Neural cell (in vitro differentiated cells): ENCODE measurements at regions not wholly inside any gene's neighbourhood (a gene's known extent, or its start where the extent isn't known, plus 50 kb on each side); places are given as distances from the start of the nearest gene placed in this dataset.

ENCODE experiments used
- H2AFZ ChIP-seq: fragments of 200-600, 300-800 bp; sonication (generic), shearing (Covaris generic); 2 replicates; pipeline ENCODE4 v1.6.0; 2014; ENCODE audit warnings: low read depth, mild to moderate bottlenecking, antibody characterized with exemption, low read length, moderate library complexity
- H3F3A ChIP-seq: fragments of 200-600 bp; shearing (Covaris generic); 2 replicates; pipeline ENCODE4 v1.6.1; 2016; ENCODE audit warnings: mild to moderate bottlenecking, moderate library complexity, mixed read lengths, antibody characterized with exemption, low read length; ENCODE audit not compliant: insufficient read depth, poor library complexity, severe bottlenecking
- H3K27ac ChIP-seq: fragments of 200-600, 300-800 bp; sonication (generic), shearing (Covaris generic); 2 replicates; pipeline ENCODE4 v1.5.1; 2014; ENCODE audit warnings: mild to moderate bottlenecking, low read length, moderate library complexity
- H3K27me3 ChIP-seq: fragments of 300-800, 200-600 bp; sonication (generic), shearing (Covaris generic); 2 replicates; pipeline ENCODE4 v1.6.0; 2014; ENCODE audit warnings: mild to moderate bottlenecking, low read depth, low read length, moderate library complexity; ENCODE audit not compliant: insufficient read depth
- H3K36me3 ChIP-seq: fragments of 300-800, 200-600 bp; sonication (generic), shearing (Covaris generic); 2 replicates; pipeline ENCODE4 v1.5.1; 2014; ENCODE audit warnings: mild to moderate bottlenecking, antibody characterized with exemption, low read length, moderate library complexity; ENCODE audit not compliant: insufficient read depth
- H3K4me2 ChIP-seq: fragments of 300-800, 200-600 bp; sonication (generic), shearing (Covaris generic); 2 replicates; pipeline ENCODE4 v1.6.0; 2014; ENCODE audit warnings: mild to moderate bottlenecking, low read length
- H3K4me3 ChIP-seq: fragments of 300-800, 200-600 bp; sonication (generic), shearing (Covaris generic); 2 replicates; pipeline ENCODE4 v1.5.1; 2014; ENCODE audit warnings: mild to moderate bottlenecking, low read length, moderate library complexity
- H3K79me2 ChIP-seq: fragments of 200-600 bp; shearing (Covaris generic); replicated peaks from 2 replicates; pipeline ENCODE4 v1.6.0; 2014; ENCODE audit warnings: mild to moderate bottlenecking, low read length, moderate library complexity; ENCODE audit not compliant: insufficient read depth
- H3K9ac ChIP-seq: fragments of 300-800, 200-600 bp; sonication (generic), shearing (Covaris generic); 2 replicates; pipeline ENCODE4 v1.6.1; 2016; ENCODE audit warnings: mild to moderate bottlenecking, low read length, mixed read lengths
- H3K9me2 ChIP-seq: fragments of 200-600 bp; shearing (Covaris generic); 2 replicates; pipeline ENCODE4 v1.6.1; 2016; ENCODE audit warnings: mild to moderate bottlenecking, low read length, mixed read lengths; ENCODE audit not compliant: insufficient read depth
- H3K9me3 ChIP-seq: fragments of 200-600, 300-800 bp; sonication (generic), shearing (Covaris generic); 2 replicates; pipeline ENCODE4 v1.6.1; 2016; ENCODE audit warnings: mild to moderate bottlenecking, mixed run types, low read length, moderate library complexity, mixed read lengths
- H4K20me1 ChIP-seq: fragments of 200-600 bp; shearing (Covaris generic); 2 replicates; pipeline ENCODE4 v1.6.1; 2016; ENCODE audit warnings: mild to moderate bottlenecking, mixed run types; ENCODE audit not compliant: insufficient read depth
- CTCF ChIP-seq: fragments of 450-650 bp; IDR thresholded peaks from 2 replicates; pipeline ENCODE4 v1.5.1; 2014; ENCODE audit warnings: antibody characterized with exemption, mild to moderate bottlenecking, moderate library complexity; ENCODE audit not compliant: poor library complexity, severe bottlenecking
- EP300 ChIP-seq: fragments of 450-650 bp; conservative IDR thresholded peaks from 2 replicates; pipeline ENCODE4 v1.6.1; 2014; ENCODE audit warnings: antibody characterized with exemption, mild to moderate bottlenecking, moderate library complexity; ENCODE audit not compliant: poor library complexity, severe bottlenecking
- EZH2 ChIP-seq: fragments of 200-600, 300-800 bp; shearing (Covaris generic), sonication (generic); IDR thresholded peaks from 2 replicates; pipeline ENCODE4 v1.6.1; 2014; ENCODE audit warnings: antibody characterized with exemption, low read length, borderline replicate concordance, mild to moderate bottlenecking; ENCODE audit not compliant: insufficient read depth, poor library complexity, severe bottlenecking
- MXI1 ChIP-seq: fragments of 450-650 bp; conservative IDR thresholded peaks from 2 replicates; pipeline ENCODE4 v1.6.1; 2014; ENCODE audit warnings: antibody characterized with exemption, mild to moderate bottlenecking; ENCODE audit not compliant: poor library complexity, severe bottlenecking
- POLR2AphosphoS5 ChIP-seq: IDR thresholded peaks from 2 replicates; pipeline ENCODE4 v1.6.1; 2012
- RAD21 ChIP-seq: fragments of 450-650 bp; conservative IDR thresholded peaks from 2 replicates; pipeline ENCODE4 v1.6.1; 2014; ENCODE audit warnings: antibody characterized with exemption, mild to moderate bottlenecking, moderate library complexity
- SMC3 ChIP-seq: fragments of 450-650 bp; conservative IDR thresholded peaks from 2 replicates; pipeline ENCODE4 v1.6.1; 2014; ENCODE audit warnings: antibody characterized with exemption, mild to moderate bottlenecking, moderate library complexity; ENCODE audit not compliant: poor library complexity
- TAF1 ChIP-seq: IDR thresholded peaks from 2 replicates; pipeline ENCODE4 v1.6.1; 2012; ENCODE audit warnings: low read depth
- TF ChIP-seq, protein P1 (sequence below): IDR thresholded peaks from 2 replicates; pipeline ENCODE4 v1.6.1; 2012; ENCODE audit warnings: borderline replicate concordance

GRCh38 chr6:126824226-126824625, 294.2 kb upstream of the RSPO3 start:
- no peak for TF ChIP-seq MXI1
- TF ChIP-seq TAF1: no peak
- TF ChIP-seq EZH2: no peak
- no peak for TF ChIP-seq CTCF
- TF ChIP-seq EP300: no peak
- no peak for TF ChIP-seq POLR2AphosphoS5
- no peak for TF ChIP-seq RAD21
- no peak for TF ChIP-seq SMC3
- TF ChIP-seq, protein P1, sequence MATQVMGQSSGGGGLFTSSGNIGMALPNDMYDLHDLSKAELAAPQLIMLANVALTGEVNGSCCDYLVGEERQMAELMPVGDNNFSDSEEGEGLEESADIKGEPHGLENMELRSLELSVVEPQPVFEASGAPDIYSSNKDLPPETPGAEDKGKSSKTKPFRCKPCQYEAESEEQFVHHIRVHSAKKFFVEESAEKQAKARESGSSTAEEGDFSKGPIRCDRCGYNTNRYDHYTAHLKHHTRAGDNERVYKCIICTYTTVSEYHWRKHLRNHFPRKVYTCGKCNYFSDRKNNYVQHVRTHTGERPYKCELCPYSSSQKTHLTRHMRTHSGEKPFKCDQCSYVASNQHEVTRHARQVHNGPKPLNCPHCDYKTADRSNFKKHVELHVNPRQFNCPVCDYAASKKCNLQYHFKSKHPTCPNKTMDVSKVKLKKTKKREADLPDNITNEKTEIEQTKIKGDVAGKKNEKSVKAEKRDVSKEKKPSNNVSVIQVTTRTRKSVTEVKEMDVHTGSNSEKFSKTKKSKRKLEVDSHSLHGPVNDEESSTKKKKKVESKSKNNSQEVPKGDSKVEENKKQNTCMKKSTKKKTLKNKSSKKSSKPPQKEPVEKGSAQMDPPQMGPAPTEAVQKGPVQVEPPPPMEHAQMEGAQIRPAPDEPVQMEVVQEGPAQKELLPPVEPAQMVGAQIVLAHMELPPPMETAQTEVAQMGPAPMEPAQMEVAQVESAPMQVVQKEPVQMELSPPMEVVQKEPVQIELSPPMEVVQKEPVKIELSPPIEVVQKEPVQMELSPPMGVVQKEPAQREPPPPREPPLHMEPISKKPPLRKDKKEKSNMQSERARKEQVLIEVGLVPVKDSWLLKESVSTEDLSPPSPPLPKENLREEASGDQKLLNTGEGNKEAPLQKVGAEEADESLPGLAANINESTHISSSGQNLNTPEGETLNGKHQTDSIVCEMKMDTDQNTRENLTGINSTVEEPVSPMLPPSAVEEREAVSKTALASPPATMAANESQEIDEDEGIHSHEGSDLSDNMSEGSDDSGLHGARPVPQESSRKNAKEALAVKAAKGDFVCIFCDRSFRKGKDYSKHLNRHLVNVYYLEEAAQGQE: no peak
- Histone ChIP-seq H3K79me2 (no peaks in the 10 kb centered on the region), H3K4me2 (no peak overlapping the region), H3K36me3 (no peaks in the 10 kb centered on the region), H3K27ac (no peak overlapping the region), H3K9ac (no peak overlapping the region), H3F3A (no peaks in the 10 kb centered on the region), H2AFZ (no peak overlapping the region), H3K4me3 (no peak overlapping the region), H3K9me2 (no peaks in the 10 kb centered on the region), H3K9me3 (no peaks in the 10 kb centered on the region), H4K20me1 (no peaks in the 10 kb centered on the region), H3K27me3 (no peaks in the 10 kb centered on the region)

GRCh38 chr6:126824815-126825214, 293.7 kb upstream of the RSPO3 start:
- Histone ChIP-seq H3K9me3 (no peaks in the 10 kb centered on the region), H3K9me2 (no peaks in the 10 kb centered on the region), H3K27ac (no peak overlapping the region), H3K27me3 (no peaks in the 10 kb centered on the region), H2AFZ (no peak overlapping the region), H3K79me2 (no peaks in the 10 kb centered on the region), H4K20me1 (no peaks in the 10 kb centered on the region), H3F3A (no peaks in the 10 kb centered on the region), H3K4me2 (no peak overlapping the region), H3K4me3 (no peak overlapping the region), H3K9ac (no peak overlapping the region), H3K36me3 (no peaks in the 10 kb centered on the region)
- TF ChIP-seq RAD21 (no peak), EP300 (no peak), CTCF (no peak), POLR2AphosphoS5 (no peak), MXI1 (no peak), SMC3 (no peak), TAF1 (no peak), EZH2 (no peak)
- TF ChIP-seq, protein P1: no peak
